HUDEP-2 (cell line): ENCODE measurements at regions not wholly inside any gene's neighbourhood (a gene's known extent, or its start where the extent isn't known, plus 50 kb on each side); places are given as distances from the start of the nearest gene placed in this dataset.

Experiments
- DNase-seq, 76 experiments: peaks; one replicate each; lab custom pipeline; 2025; ENCODE audit not compliant: unreplicated experiment in 76 of 76; lab: John Stamatoyannopoulos, UW

- DNase-seq, result no peak
These were observed 145.1 kb downstream of the SIPA1L2 start for GRCh38 chr1:232484856-232485255.

GRCh38 chr1:232483826-232484225 lies 146.1 kb downstream of the SIPA1L2 start:
- DNase-seq, result no peak

- no peak for DNase-seq
These were observed 148.8 kb downstream of the SIPA1L2 start for GRCh38 chr1:232481091-232481490.

- no peak for DNase-seq
These were observed 152.2 kb downstream of the SIPA1L2 start for GRCh38 chr1:232477728-232478127.

GRCh38 chr1:232476538-232476950 lies 153.4 kb downstream of the SIPA1L2 start:
- DNase-seq, result no peak

GRCh38 chr1:232474826-232475225 lies 155.1 kb downstream of the SIPA1L2 start:
- DNase-seq, result no peak

GRCh38 chr1:232473900-232474299 lies 156.0 kb downstream of the SIPA1L2 start:
- no peak for DNase-seq

DNA sequence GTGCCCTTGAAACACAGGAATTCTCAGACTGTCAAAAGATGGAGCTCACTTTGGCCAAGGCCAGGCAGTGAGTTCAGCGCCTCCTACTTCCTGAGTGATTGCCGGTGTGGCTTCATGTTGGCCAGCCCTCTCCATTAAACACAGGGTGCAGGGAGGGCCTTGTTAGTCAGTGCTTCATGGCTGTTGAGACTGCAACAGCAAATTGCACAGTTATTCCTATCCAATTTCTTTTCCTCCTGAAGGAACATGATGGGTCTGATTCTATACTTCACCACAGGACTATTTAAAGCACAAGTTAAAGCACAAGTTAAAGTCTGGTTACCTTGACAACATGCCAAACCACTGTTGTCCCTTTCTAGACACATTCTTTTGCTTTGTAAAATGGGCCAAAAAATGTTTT lies 156.6 kb downstream of the SIPA1L2 start:
- DNase-seq, result no peak

- DNase-seq, result no peak
These were observed 157.4 kb downstream of the SIPA1L2 start for GRCh38 chr1:232472485-232473041.

DNA sequence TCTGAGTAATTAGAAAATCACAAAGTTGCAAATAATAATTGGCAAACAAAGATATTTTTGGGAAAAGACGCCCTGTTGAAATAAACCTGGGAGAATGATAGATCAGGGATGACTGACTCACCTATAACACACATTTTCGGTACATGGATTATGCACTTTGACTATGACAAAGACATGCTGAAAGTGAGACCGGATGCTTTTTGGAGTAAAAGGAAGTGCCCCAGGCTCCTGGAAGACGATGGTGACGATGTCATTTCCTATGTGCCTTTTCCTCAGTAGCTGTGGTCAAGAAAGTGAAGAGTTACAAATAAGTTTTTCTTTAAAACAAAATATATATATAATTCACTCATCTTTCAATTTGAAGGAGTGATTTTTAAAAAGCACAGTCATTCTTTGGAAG lies 158.7 kb downstream of the SIPA1L2 start:
- no peak for DNase-seq

DNA sequence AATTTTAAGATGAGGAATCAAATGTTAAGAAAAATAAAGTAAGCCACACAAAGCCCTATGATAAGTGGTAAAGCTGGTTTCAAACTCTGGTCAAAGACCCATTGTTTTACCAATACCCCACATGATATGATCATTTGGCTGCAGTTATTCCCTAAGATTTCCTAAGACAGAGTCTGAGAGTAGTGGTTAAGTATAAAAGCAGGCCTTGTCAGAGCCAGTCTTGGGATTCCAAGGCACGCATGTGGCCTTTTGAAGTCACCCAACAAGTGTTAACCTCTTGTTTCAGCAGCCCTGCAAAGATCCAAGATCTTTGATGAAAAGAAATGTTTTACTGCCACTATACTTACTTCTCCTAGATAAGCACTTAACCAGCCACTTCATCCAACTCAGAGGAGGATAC lies 159.2 kb downstream of the SIPA1L2 start:
- DNase-seq, result no peak

DNA sequence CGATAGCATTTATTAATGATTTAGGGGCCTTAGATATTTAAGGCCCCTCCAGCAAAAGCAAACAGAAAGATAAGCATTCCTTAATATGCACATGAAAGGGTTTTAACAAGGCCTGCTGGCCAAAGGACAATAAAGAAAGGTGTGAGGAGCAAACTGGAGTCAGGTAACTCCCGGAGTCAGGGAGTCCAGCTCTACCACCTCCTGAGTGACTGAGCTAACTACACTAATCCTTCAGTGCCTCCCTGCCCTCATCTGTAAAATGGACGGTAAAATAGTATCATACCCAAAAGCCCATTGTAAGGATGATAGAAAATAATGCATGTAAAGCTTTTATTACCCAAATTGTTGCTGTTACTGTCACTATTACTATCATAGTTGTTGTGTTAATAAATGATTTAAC lies 161.7 kb downstream of the SIPA1L2 start:
- DNase-seq, result no peak

- no peak for DNase-seq
These were observed 162.7 kb downstream of the SIPA1L2 start for GRCh38 chr1:232467073-232467760.

- no peak for DNase-seq
These were observed 165.6 kb downstream of the SIPA1L2 start for GRCh38 chr1:232464325-232464724.

- no peak for DNase-seq
These were observed 166.7 kb downstream of the SIPA1L2 start for GRCh38 chr1:232463225-232463624.

- no peak for DNase-seq
These were observed 167.7 kb downstream of the SIPA1L2 start for GRCh38 chr1:232462213-232462612.

GRCh38 chr1:232459826-232460225 lies 170.1 kb downstream of the SIPA1L2 start:
- DNase-seq, result no peak

DNA sequence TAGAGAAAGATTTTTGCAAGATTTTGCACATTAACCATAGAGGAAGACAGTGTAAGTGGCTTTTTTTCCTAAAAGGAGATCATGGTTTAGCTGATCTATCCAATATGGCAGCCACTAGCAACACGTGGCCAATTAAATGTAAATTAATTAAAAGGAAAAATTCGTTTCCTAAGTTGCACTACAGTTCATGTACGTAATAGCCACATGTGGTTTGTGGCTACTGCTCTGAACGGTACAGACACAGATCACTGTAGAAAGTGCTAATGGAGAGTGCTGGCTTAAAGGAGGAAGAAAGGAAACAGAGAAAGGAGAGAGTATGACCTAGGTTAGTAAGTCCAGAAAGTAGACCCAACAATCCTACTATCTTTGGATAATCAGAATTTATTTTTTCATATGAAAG lies 170.8 kb downstream of the SIPA1L2 start:
- DNase-seq, result no peak

DNA sequence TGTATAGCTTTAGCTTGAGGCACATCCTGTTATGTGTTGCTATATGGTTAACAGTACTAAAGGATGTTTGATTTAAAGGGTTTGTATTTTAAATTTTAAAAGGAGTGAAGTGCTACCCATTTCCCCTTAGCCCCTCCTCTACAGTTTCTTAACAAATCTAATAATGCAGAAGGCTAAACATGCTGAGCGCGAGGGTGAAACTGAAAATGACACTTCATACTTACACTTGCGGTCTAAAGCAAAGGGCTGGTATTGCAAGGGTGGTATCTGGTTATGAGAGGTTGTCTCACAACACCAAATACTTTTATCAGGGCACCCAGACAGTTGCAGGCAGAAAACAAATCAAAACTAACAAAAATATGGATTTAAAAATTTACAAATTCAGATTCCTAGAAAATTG lies 172.3 kb downstream of the SIPA1L2 start:
- DNase-seq, result no peak

- no peak for DNase-seq
These were observed 173.2 kb downstream of the SIPA1L2 start for GRCh38 chr1:232456714-232457113.

GRCh38 chr1:232454227-232454886 lies 175.6 kb downstream of the SIPA1L2 start:
- no peak for DNase-seq

DNA sequence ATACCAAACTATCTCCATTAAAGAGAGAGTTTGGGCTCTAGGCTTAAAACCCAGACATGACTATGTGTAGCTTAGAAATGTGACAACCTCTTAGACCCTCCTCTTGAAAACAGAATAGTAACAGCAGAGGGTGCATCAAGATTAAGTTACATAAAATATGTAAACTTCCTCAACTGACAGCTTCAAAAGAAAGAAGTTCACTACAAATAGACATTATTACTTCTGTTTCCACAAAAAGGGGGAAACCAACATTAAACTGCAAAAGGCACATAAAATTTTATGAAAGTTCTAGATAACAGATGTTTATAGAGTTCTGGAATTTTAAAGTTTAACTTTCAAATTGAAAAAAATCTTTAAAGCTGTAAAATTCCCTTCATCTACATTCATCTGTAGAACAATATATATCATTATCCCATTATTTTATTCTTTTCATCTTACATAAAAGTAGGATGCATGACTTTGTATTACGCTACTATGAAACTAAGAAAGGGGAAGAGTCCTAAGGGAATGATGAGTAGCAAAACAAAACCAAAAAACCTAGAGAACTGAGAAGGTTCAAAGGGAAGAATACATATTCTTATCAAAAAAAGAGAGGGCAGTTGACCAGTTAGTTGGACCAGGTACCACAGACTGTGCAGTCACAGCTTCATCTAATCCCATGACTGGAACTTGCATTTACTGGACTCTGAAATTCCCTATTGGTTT lies 177.0 kb downstream of the SIPA1L2 start:
- no peak for DNase-seq
